Ascending aorta (tissue), 2 donors: ENCODE measurements at regions not wholly inside any gene's neighbourhood (a gene's known extent, or its start where the extent isn't known, plus 50 kb on each side); places are given as distances from the start of the nearest gene placed in this dataset.

Experiments
- DNase-seq, 2 donors: peaks; one replicate each; pipeline ENCODE4 v3.0.0-alpha.2; 2019; ENCODE audit warnings: low spot score in 2 of 2
- H3K27ac ChIP-seq, 2 donors: fragments of 200-600 bp; sonication (generic); one replicate each; pipeline ENCODE4 v1.5.1; 2016 to 2017; ENCODE audit warnings: mild to moderate bottlenecking in 1 of 2
- H3K27me3 ChIP-seq: fragments of 200-600 bp; sonication (generic); one replicate; pipeline ENCODE4 v1.5.1; 2017
- H3K36me3 ChIP-seq, 2 donors: fragments of 200-600 bp; sonication (generic); one replicate each; pipeline ENCODE4 v1.5.1; 2016
- H3K4me1 ChIP-seq, 2 donors: fragments of 200-600 bp; sonication (generic); one replicate each; pipeline ENCODE4 v1.5.1; 2016 to 2017; ENCODE audit warnings: mild to moderate bottlenecking in 1 of 2
- H3K4me3 ChIP-seq, 2 donors: fragments of 200-600 bp; sonication (generic); one replicate each; pipeline ENCODE4 v1.5.1; 2016 to 2017; ENCODE audit warnings: mild to moderate bottlenecking in 1 of 2
- H3K9me3 ChIP-seq, 2 donors: fragments of 200-600 bp; sonication (generic); one replicate each; pipeline ENCODE4 v1.5.1; 2016
- CTCF ChIP-seq, 3 experiments: fragments of 200-600 bp in 2 of 3; fragments of 450-650 bp in 1 of 3; sonication (generic) in 2 of 3; IDR thresholded peaks; one replicate each; pipeline ENCODE4 v1.5.1; 2016 to 2019; ENCODE audit warnings: antibody characterized with exemption in 3 of 3, mild to moderate bottlenecking in 1 of 3, moderate library complexity in 1 of 3
- intact Hi-C: fragments of 100-400 bp; cut with DNase I; formaldehyde crosslinking; loops from one replicate; pipeline ENCODE4 v1.15.1; 2023

GRCh38 chr6:88263591-88263990 lies 97.4 kb upstream of the CNR1 start:
- no peak overlapping the region for H3K27ac ChIP-seq
- H3K9me3 ChIP-seq: no peaks in the 10 kb centered on the region
- intact Hi-C loops: no loop called here
- no peaks in the 10 kb centered on the region for H3K4me1 ChIP-seq
- H3K36me3 ChIP-seq: no peaks in the 10 kb centered on the region
- no peak overlapping the region for H3K4me3 ChIP-seq
- no peak for DNase-seq
- no peaks in the 10 kb centered on the region for H3K27me3 ChIP-seq
- no peak for TF ChIP-seq CTCF (IDR thresholded peaks at IDR 0.05)

GRCh38 chr6:88262332-88262731 lies 96.2 kb upstream of the CNR1 start:
- Histone ChIP-seq H3K27ac (no peak overlapping the region), H3K27me3 (no peaks in the 10 kb centered on the region), H3K9me3 (no peaks in the 10 kb centered on the region), H3K36me3 (no peaks in the 10 kb centered on the region), H3K4me1 (no peaks in the 10 kb centered on the region), H3K4me3 (no peak overlapping the region)
- no peak for DNase-seq
- no peak for TF ChIP-seq CTCF (IDR thresholded peaks at IDR 0.05)
- intact Hi-C loops: no loop called here

GRCh38 chr6:88251301-88251700 lies 85.2 kb upstream of the CNR1 start:
- Histone ChIP-seq H3K36me3 (no peaks in the 10 kb centered on the region), H3K27me3 (no peaks in the 10 kb centered on the region), H3K9me3 (no peaks in the 10 kb centered on the region), H3K4me1 (no peaks in the 10 kb centered on the region), H3K27ac (no peak overlapping the region), H3K4me3 (no peak overlapping the region)
- DNase-seq: no peak
- intact Hi-C loops: no loop called here
- TF ChIP-seq CTCF (IDR thresholded peaks at IDR 0.05): no peak

- H3K4me1 ChIP-seq: no peaks in the 10 kb centered on the region
- no peaks in the 10 kb centered on the region for H3K27me3 ChIP-seq
- no peaks in the 10 kb centered on the region for H3K36me3 ChIP-seq
- no peak for DNase-seq
- H3K27ac ChIP-seq: no peak overlapping the region
- TF ChIP-seq CTCF (IDR thresholded peaks at IDR 0.05): no peak
- no peak overlapping the region for H3K4me3 ChIP-seq
- intact Hi-C loops: no loop called here
- H3K9me3 ChIP-seq: no peaks in the 10 kb centered on the region
Observed at GRCh38 chr6:88248709-88249321, 82.7 kb upstream of the CNR1 start.

- Histone ChIP-seq H3K9me3 (no peaks in the 10 kb centered on the region), H3K4me1 (no peaks in the 10 kb centered on the region), H3K36me3 (no peaks in the 10 kb centered on the region), H3K27me3 (no peaks in the 10 kb centered on the region), H3K27ac (no peak overlapping the region), H3K4me3 (no peak overlapping the region)
- no peak for DNase-seq
- no peak for TF ChIP-seq CTCF (IDR thresholded peaks at IDR 0.05)
- intact Hi-C loops: no loop called here
Observed at GRCh38 chr6:88246654-88247053, 80.5 kb upstream of the CNR1 start.

GRCh38 chr6:88244721-88245120 lies 78.6 kb upstream of the CNR1 start:
- Histone ChIP-seq H3K36me3 (no peaks in the 10 kb centered on the region), H3K27me3 (no peaks in the 10 kb centered on the region), H3K4me3 (no peak overlapping the region), H3K4me1 (no peaks in the 10 kb centered on the region), H3K27ac (no peak overlapping the region), H3K9me3 (no peaks in the 10 kb centered on the region)
- no peak for TF ChIP-seq CTCF (IDR thresholded peaks at IDR 0.05)
- intact Hi-C loops: loop anchor here (2.0 kb wide), 1 partner anchor 22 kb away; no protein-coding TSS in a partner anchor
- DNase-seq: no peak
